RPMI7951 (cell line): ENCODE measurements at regions not wholly inside any gene's neighbourhood (a gene's known extent, or its start where the extent isn't known, plus 50 kb on each side); places are given as distances from the start of the nearest gene placed in this dataset.

Experiments used
- DNase-seq: peaks from one replicate; pipeline ENCODE4 v3.0.0-alpha.2; 2012; ENCODE audit warnings: low read depth

DNA sequence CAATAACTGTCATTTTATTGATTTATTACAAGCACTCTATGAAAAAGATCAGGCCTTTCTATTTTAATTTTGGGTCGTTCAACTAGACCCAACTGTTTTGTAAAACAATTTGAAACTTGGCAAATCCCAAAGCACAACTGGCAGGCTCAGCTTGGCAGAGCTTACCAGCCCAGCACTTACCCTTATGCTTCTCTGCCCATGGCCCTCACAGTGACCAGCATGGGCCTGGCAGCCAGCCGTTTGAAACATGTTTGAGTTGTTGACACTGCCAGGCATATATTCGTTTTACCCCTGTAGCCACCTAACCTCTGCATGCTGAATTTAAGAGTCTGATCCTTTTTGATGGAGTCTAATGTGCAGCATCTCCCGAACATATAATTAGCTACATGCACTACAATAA is 796.7 kb upstream of the ADGRL2 start:
- DNase-seq = no peak

DNA sequence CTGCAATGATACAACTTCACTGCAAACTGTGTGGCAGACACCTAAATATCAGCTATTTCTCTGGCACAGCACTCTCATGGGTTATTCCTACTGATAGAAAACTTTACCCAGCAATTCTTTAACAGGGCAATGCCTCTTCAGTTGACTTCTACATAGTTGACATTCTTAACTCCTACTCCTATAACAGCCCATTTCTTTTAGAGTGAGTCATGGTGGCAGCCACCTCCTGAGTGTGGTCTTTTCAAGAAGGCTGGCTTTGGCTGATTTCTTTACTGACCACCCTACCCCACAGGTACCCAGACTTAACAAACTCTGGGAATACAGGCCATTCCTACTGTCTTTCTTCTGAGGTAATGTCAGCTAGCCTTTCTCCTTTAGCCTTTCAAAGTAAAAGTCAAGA is 805.8 kb upstream of the ADGRL2 start:
- DNase-seq = no peak

DNA sequence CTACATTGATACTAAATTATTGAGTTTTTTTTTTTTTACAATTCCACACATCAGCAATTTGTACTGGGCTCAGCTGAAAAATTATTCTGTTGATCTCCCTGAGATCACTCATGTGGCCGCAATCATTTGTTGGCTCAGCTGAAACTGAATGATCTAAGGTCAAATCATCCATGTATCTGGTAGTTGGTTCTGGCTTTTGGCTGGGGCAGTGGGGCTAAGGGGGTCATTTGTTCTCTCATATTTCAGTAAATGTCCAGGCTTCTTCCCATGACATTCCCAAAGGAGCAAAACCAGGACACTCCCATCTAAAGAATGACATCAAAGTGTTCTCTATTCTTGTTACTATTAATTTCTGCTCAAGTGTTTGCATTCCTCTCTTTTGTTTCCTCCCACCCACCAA is 806.7 kb upstream of the ADGRL2 start:
- DNase-seq = no peak

DNA sequence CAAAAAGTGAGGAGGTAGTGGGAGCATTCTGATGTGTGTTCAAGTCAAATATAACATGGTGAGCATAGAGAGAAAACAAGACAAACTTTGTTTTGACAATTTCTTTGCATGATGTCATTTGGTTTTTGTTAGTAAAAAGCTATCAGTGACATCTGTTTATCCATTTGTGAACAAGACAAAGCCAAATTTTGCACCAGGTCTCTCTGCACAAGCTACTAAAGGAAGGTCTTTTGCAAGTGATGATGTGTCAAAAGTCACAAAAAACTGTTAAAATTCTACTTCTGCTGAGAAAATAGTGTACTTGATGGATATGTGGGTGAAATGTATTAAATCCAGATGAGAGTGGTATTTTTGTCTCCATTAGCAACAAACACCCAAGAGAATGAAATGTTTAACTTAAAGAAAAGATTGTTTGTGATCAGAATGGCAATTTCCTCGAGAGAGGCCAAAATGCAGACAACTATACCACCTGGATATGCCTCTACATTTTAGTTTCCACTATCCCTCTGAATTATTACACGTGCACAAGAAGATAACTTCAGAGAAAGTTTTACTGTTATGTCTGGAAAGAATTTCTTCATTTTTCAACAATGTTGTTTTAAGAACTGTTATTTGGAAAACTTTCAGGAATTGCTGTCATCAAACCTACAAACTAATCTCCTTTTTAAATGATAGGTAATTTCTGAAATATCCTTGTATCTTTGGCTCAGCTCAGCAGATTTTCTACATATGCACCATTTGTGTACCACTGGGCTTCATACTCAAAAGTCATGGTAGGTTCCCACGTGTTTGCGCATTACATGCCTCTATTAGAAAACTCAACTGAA is 807.4 kb upstream of the ADGRL2 start:
- no peak for DNase-seq

GRCh38 chr1:80989455-80989854 is 811.3 kb upstream of the ADGRL2 start:
- DNase-seq = no peak

GRCh38 chr1:80988926-80989325 is 811.8 kb upstream of the ADGRL2 start:
- no peak for DNase-seq

- no peak for DNase-seq
Observed at GRCh38 chr1:80987824-80988223, 812.9 kb upstream of the ADGRL2 start.

DNA sequence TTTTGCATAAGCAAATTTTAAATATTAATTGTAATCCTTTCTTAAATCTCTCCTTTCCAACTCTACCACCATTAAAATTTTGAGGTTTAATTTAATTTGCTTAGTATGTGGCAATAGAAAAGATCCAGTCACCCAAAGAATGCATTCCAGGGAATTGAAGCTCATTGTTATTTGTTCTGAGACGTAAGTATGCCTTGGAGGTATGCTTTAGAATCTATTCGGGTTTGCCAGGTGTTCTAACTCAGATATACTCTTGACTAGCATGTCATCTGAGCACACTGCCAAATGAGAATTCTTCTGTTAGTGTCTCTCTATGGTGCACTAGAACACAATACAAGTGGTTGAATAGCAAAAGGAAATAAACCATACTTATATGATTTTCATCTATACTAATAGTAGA is 813.6 kb upstream of the ADGRL2 start:
- no peak for DNase-seq

- DNase-seq = no peak
Observed at GRCh38 chr1:80982831-80983230, 817.9 kb upstream of the ADGRL2 start.

- DNase-seq = no peak
Observed at GRCh38 chr1:80973101-80973500, 827.6 kb upstream of the ADGRL2 start.

- no peak for DNase-seq
Observed at GRCh38 chr1:80966266-80966665, 834.5 kb upstream of the ADGRL2 start.

DNA sequence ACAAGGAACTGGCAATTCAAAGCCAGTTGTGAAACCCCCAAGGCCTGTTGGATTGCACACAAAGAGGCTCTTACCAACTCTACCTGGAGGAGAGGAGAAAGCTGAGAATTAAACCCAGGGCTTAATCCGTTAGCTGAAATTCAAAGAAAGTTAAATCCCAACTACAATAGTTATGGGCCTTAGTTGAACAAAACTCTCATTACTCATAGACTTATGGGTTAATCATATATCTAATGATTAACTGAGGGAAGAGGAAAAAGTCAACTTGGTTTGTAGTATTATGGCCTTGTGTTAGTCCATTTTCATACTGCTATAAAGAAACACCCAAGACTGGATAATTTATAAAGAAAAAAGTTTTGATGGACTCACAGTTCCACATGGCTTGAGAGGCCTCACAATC is 838.2 kb upstream of the ADGRL2 start:
- no peak for DNase-seq

DNA sequence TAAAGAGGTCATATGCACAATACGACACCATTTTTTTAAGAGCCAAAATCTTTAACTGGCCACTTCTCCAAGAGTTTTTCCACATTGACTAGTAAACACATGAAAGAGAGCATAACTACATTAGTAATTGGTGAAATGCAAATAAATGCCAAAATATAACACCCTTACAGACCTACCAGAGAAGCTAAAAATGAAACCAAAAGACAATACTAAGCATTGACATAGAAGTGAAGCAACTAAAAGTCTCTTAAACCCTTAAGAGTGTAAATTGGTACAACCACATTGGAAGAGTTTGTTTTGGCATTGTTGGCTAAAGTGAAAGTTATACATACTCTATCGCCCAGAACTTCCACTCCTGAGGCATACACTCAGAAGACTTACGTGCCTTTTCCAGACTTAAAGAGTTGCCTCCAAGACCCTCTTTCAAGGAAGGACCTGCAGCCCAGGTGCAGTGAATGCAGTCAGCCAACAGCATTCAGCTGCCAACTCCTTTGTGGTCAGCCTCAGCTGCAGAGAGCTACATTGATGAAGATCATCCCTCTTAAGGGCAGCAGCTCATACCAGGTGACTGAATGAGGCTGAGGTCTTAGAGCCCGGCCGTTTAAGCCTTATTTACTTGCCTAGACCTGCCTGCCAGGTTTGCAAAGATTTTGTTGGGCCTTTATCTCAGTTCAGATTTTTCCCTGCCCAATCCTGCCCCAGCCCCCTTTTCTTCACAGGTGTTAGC is 839.1 kb upstream of the ADGRL2 start:
- no peak for DNase-seq

GRCh38 chr1:80933346-80933745 is 867.4 kb upstream of the ADGRL2 start:
- DNase-seq = no peak

GRCh38 chr1:80931178-80931577 is 869.6 kb upstream of the ADGRL2 start:
- no peak for DNase-seq

GRCh38 chr1:80929868-80930508 is 870.7 kb upstream of the ADGRL2 start:
- DNase-seq = no peak

DNA sequence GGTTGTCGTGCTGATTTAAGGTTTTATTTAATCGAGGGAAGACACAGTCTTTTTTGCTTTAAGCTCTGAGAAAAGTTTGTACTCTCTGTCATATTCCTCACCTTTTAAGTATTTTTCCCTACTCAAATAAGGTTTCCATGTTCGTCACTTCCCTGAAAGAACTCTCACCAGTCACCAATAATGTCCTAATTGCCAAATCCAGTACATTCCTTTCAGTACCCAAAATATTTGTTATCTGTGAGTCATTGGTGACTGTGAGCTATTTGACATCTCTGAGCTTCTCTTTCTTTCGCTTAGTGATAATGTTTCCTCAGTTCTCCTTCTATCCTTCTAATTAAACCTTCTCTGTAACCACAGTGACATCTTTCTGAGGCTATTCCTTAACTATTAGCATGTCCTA is 874.2 kb upstream of the ADGRL2 start:
- DNase-seq = no peak

DNA sequence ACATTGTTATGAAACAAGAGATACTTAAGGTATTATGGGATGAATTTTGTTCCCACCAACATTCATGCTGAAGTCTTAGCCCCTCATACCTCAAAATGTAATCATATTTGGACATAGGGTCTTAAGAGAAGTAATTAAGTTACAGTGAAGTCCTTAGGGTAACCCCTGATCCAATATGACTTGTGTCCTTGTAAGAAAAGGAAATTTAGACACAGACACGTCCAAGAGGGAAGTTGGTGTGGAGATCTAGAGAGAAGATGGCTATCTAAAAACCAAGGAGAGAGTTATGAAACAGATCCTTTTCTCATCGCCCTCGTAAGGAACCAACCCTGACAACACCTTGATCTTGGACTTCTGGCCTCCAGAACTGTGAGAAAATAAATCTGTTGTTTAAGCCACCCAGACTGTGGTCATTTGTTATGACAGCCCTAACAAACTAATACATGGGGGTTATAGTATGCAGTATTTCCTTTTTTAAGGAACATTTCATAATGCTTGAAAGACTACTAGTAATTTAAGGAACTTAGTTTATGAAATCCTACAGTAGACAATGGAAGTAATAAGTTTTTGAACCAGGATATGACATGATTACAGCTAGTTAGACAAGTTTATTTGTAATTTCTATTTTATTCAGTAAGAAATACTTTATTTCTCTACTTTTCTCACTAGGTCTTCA is 875.5 kb upstream of the ADGRL2 start:
- DNase-seq = no peak

DNA sequence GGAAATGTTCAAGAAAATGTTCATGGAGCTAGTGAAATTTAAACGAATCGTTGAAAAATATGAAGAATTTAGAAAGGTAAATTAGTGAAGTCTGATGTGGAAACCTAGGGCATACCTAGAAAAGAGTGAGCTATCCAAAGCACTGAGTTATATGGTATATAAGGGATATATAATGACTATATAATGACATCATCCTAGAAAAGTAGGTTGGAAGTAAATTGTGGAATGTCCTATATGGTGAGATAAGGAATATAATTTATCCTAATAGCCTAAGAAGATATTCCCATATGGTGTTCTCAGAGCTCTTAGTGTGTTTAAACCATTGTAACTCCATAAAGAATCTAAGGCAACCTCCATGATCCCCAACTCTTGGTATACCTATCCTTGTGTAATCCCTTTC is 876.4 kb upstream of the ADGRL2 start:
- no peak for DNase-seq

- no peak for DNase-seq
Observed at GRCh38 chr1:80922906-80923305, 877.8 kb upstream of the ADGRL2 start.

- DNase-seq = no peak
Observed at GRCh38 chr1:80919426-80919825, 881.3 kb upstream of the ADGRL2 start.

DNA sequence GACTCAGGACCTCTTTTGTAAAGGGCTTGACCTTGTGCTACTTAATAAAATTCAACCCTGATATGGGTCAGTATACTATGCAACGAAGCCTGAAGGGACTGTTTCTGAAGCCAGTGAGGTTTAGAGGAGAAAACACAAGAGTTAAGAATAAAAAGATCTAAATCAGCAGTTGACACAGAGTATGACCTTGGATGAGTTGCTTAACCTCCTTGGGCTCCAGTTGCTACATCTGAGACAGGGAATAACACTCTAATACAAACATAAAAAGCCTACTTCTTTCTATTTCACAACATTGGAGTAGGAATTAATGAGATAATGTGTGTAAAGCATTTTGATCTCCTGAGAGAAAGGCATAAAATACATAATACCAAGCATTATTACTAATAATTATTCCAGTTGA is 882.4 kb upstream of the ADGRL2 start:
- no peak for DNase-seq
